ENCODE measurements at regions not wholly inside any gene's neighbourhood (a gene's known extent, or its start where the extent isn't known, plus 50 kb on each side); places are given as distances from the start of the nearest gene placed in this dataset.

DNA sequence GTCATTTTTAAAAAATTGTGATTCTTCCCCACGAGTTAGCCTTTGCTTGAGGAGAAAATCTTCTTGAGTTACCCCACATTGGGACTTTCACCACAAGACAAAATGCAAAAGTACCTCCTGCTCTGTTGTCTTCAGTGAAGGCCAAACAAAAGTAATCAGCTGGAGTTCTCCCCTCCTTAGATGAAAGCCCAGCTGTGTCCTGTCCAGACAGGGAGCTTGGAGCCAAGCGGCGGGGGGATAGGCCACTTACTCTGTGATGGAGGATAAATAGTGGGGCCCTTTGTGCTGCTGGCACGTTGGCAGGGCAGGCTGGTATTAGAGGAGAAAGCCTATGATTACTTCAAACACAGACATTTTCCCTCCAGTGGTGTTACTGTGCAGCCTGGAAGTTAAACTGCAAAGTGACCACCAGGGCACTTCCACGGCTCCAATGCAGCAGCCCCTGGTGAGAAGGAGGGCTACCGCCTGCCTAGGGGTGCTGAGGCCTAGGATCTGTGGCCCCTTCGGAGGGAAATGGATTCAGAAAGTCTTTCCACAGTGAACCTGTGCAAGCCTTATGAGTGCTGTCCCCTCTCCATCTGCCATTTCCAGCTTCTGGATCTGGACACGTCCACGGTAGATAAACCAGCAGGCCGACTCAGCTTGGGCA is 155.0 kb downstream of the TMEM167A start:
- TF ChIP-seq, protein P1, sequence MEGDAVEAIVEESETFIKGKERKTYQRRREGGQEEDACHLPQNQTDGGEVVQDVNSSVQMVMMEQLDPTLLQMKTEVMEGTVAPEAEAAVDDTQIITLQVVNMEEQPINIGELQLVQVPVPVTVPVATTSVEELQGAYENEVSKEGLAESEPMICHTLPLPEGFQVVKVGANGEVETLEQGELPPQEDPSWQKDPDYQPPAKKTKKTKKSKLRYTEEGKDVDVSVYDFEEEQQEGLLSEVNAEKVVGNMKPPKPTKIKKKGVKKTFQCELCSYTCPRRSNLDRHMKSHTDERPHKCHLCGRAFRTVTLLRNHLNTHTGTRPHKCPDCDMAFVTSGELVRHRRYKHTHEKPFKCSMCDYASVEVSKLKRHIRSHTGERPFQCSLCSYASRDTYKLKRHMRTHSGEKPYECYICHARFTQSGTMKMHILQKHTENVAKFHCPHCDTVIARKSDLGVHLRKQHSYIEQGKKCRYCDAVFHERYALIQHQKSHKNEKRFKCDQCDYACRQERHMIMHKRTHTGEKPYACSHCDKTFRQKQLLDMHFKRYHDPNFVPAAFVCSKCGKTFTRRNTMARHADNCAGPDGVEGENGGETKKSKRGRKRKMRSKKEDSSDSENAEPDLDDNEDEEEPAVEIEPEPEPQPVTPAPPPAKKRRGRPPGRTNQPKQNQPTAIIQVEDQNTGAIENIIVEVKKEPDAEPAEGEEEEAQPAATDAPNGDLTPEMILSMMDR (IDR thresholded peaks at IDR 0.05; ENCODE audit: insufficient read depth, low read length) = no peak
- TF ChIP-seq, protein P2, sequence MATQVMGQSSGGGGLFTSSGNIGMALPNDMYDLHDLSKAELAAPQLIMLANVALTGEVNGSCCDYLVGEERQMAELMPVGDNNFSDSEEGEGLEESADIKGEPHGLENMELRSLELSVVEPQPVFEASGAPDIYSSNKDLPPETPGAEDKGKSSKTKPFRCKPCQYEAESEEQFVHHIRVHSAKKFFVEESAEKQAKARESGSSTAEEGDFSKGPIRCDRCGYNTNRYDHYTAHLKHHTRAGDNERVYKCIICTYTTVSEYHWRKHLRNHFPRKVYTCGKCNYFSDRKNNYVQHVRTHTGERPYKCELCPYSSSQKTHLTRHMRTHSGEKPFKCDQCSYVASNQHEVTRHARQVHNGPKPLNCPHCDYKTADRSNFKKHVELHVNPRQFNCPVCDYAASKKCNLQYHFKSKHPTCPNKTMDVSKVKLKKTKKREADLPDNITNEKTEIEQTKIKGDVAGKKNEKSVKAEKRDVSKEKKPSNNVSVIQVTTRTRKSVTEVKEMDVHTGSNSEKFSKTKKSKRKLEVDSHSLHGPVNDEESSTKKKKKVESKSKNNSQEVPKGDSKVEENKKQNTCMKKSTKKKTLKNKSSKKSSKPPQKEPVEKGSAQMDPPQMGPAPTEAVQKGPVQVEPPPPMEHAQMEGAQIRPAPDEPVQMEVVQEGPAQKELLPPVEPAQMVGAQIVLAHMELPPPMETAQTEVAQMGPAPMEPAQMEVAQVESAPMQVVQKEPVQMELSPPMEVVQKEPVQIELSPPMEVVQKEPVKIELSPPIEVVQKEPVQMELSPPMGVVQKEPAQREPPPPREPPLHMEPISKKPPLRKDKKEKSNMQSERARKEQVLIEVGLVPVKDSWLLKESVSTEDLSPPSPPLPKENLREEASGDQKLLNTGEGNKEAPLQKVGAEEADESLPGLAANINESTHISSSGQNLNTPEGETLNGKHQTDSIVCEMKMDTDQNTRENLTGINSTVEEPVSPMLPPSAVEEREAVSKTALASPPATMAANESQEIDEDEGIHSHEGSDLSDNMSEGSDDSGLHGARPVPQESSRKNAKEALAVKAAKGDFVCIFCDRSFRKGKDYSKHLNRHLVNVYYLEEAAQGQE (IDR thresholded peaks at IDR 0.05; ENCODE audit: insufficient replicate concordance, low read depth) = no peak
- no peak for TF ChIP-seq POLR2AphosphoS5 (IDR thresholded peaks at IDR 0.05; ENCODE audit: low read depth)

Data from HL-60 (cell line).